ENCODE measurements at regions not wholly inside any gene's neighbourhood (a gene's known extent, or its start where the extent isn't known, plus 50 kb on each side); places are given as distances from the start of the nearest gene placed in this dataset.

- TF ChIP-seq CTCF (IDR thresholded peaks at IDR 0.05) (no peak), POLR2A (IDR thresholded peaks at IDR 0.05) (no peak)
Measured at GRCh38 chr1:185559151-185559550, 175.0 kb upstream of the HMCN1 start.
